ENCODE measurements at regions not wholly inside any gene's neighbourhood (a gene's known extent, or its start where the extent isn't known, plus 50 kb on each side); places are given as distances from the start of the nearest gene placed in this dataset.

GRCh38 chr16:6969594-6969993 is 363.1 kb upstream of the RBFOX1 start:
- ATAC-seq (replicated peaks in 6 of 8), result no peak
- in situ Hi-C loops (cut with MboI; ENCODE audit: low pct_unique_long_range_greater_than_20kb in 2 of 9, low sequenced_read_pairs in 9 of 9, unreplicated experiment in 9 of 9), result loop anchor here in 1 of 9 experiments (25.0 kb wide), 1 partner anchor 93 kb away; no protein-coding TSS in a partner anchor
- peaks cover 0 to 10% of the 10 kb centered on the region in 2 donors for H3K4me1 ChIP-seq (replicated peaks in 1 of 2)
- no peak overlapping the region for H3K4me3 ChIP-seq
- H3K27ac ChIP-seq, result no peak overlapping the region
- WGBS, 10 experiments, result 0 to 92% (median 49%) methylated on average over 1 to 5 of the region's 5 CpGs; no CpG with 5 or more reads in 1 of the 10 experiments

DNA sequence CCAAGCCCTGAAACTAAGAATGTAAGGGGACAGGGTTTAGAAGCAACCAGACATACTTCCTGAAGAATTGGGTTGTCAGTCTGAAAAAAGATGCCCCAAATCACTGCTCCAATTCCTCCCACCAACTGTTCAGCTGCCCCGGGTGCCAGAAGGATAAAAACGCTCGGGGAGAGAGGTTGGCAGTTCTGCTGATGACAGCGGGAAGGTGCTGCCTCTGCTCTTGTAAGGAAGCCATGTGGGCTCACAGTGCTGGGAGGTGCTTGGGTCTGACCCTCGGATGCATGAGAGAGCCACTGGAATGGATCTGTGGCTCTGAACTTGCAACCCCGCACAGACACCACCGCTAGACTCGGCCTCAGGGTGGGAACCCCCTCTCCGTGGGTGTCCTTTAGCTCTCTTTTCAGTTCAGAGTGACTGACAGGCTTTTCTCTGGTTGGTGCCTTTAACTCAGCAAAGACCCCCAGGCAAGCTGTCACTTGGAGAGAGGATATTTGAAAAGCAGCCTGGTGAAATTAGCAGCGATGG is 364.8 kb upstream of the RBFOX1 start:
- 0 to 76% (median 14%) methylated on average over 1 to 5 of the region's 10 CpGs; no CpG with 5 or more reads in 3 of the 10 experiments for WGBS, 10 experiments
- in situ Hi-C loops (cut with MboI; ENCODE audit: low pct_unique_long_range_greater_than_20kb in 2 of 9, low sequenced_read_pairs in 9 of 9, unreplicated experiment in 9 of 9), result loop anchor here in 1 of 9 experiments (25.0 kb wide), 1 partner anchor 94 kb away; no protein-coding TSS in a partner anchor
- Histone ChIP-seq H3K4me3 (no peak overlapping the region), H3K4me1 (replicated peaks in 1 of 2) (peaks cover 0 to 10% of the 10 kb centered on the region in 2 donors), H3K27ac (no peak overlapping the region)
- ATAC-seq (replicated peaks in 6 of 8), result no peak

DNA sequence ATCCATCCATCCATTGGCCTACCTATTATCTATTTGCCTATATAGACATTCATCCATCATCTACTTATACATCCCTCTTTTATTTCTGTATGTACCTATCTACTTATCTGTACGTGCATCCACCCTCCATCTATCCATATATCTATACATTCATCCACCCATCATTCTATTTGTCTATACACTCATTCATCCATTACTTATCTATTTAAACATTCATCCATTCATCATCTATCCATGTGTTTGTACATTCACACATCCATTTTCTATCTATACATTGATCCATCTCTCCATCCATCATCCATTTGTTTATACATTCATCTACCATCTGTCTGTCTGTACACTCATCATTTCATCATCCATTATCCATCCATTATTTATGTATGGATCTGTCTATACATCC is 365.7 kb upstream of the RBFOX1 start:
- in situ Hi-C loops (cut with MboI; ENCODE audit: low pct_unique_long_range_greater_than_20kb in 2 of 9, low sequenced_read_pairs in 9 of 9, unreplicated experiment in 9 of 9), result loop anchor here in 1 of 9 experiments (25.0 kb wide), 1 partner anchor 95 kb away; no protein-coding TSS in a partner anchor
- WGBS, 10 experiments, result 0 to 81% (median 14%) methylated on average over 1 of the region's 1 CpG
- Histone ChIP-seq H3K27ac (no peak overlapping the region), H3K4me3 (no peak overlapping the region), H3K4me1 (replicated peaks in 1 of 2) (peaks cover 0 to 10% of the 10 kb centered on the region in 2 donors)
- no peak for ATAC-seq (replicated peaks in 6 of 8)

DNA sequence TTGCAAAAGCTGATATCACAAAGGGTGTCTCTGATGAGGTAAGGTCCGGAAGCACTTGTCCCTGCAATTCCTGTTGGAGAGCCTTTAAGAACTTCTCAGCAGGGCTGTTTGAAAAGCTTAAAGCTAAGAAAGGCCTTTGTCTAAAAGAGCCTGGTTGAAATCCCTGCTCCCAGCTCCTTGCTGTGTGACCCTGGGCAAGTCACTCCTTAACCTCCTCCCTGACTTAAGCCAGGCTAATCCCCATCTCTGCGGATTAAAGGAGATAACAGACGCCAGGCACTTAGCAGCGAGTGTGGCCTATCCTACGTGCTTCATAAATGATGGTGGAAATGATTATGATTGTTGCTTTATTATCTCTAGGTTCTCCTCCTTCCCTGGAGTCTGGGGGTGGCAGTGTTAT is 368.0 kb upstream of the RBFOX1 start:
- in situ Hi-C loops (cut with MboI; ENCODE audit: low pct_unique_long_range_greater_than_20kb in 2 of 9, low sequenced_read_pairs in 9 of 9, unreplicated experiment in 9 of 9), result loop anchor here in 1 of 9 experiments (25.0 kb wide), 1 partner anchor 98 kb away; no protein-coding TSS in a partner anchor
- no peak for ATAC-seq (replicated peaks in 6 of 8)
- H3K27ac ChIP-seq, result no peak overlapping the region
- H3K4me1 ChIP-seq (replicated peaks in 1 of 2), result peaks cover 0 to 10% of the 10 kb centered on the region in 2 donors
- H3K4me3 ChIP-seq, result no peak overlapping the region
- WGBS, 10 experiments, result 0 to 90% (median 53%) methylated on average over 1 to 5 of the region's 5 CpGs; no CpG with 5 or more reads in 4 of the 10 experiments

- peaks cover 0 to 21% of the 10 kb centered on the region in 2 donors for H3K4me1 ChIP-seq (replicated peaks in 1 of 2)
- H3K4me3 ChIP-seq, result no peak overlapping the region
- no peak for ATAC-seq (replicated peaks in 6 of 8)
- no peak overlapping the region for H3K27ac ChIP-seq
- WGBS, 10 experiments, result 0 to 91% (median 17%) methylated on average over 3 of the region's 3 CpGs; no CpG with 5 or more reads in 5 of the 10 experiments
- in situ Hi-C loops (cut with MboI; ENCODE audit: low pct_unique_long_range_greater_than_20kb in 2 of 9, low sequenced_read_pairs in 9 of 9, unreplicated experiment in 9 of 9), result loop anchor here in 1 of 9 experiments (25.0 kb wide), 1 partner anchor 101 kb away; no protein-coding TSS in a partner anchor
Measured at GRCh38 chr16:6961704-6962103, 370.9 kb upstream of the RBFOX1 start.

GRCh38 chr16:6958184-6958583 is 374.5 kb upstream of the RBFOX1 start:
- 21 to 93% (median 65%) methylated on average over 1 to 8 of the region's 8 CpGs for WGBS, 10 experiments

GRCh38 chr16:6957681-6958080 is 375.0 kb upstream of the RBFOX1 start:
- 20 to 83% (median 52%) methylated on average over 1 to 3 of the region's 4 CpGs; no CpG with 5 or more reads in 5 of the 10 experiments for WGBS, 10 experiments
- in situ Hi-C loops (cut with MboI; ENCODE audit: low pct_unique_long_range_greater_than_20kb in 2 of 9, low sequenced_read_pairs in 9 of 9, unreplicated experiment in 9 of 9), result loop anchor here in 1 of 9 experiments (25.0 kb wide), 1 partner anchor 105 kb away; no protein-coding TSS in a partner anchor
- H3K4me3 ChIP-seq, result no peak overlapping the region
- peak in 4 of 8 experiments; percentile 40 to 97 (median 85) for ATAC-seq (replicated peaks in 6 of 8)
- H3K27ac ChIP-seq, result peak overlapping the region in 1 of 2 donors; percentile 74
- peaks cover 0 to 27% of the 10 kb centered on the region in 2 donors for H3K4me1 ChIP-seq (replicated peaks in 1 of 2)

More at GRCh38 chr16:6958184-6958583, 374.5 kb upstream of the RBFOX1 start:
- peak in 1 of 8 experiments; percentile 37 for ATAC-seq (replicated peaks in 6 of 8)
- Histone ChIP-seq H3K4me3 (no peak overlapping the region), H3K4me1 (replicated peaks in 1 of 2) (peaks cover 0 to 27% of the 10 kb centered on the region in 2 donors), H3K27ac (peak overlapping the region in 1 of 2 donors; percentile 74)
- in situ Hi-C loops (cut with MboI; ENCODE audit: low pct_unique_long_range_greater_than_20kb in 2 of 9, low sequenced_read_pairs in 9 of 9, unreplicated experiment in 9 of 9), result loop anchor here in 1 of 9 experiments (25.0 kb wide), 1 partner anchor 104 kb away; no protein-coding TSS in a partner anchor

GRCh38 chr16:6956511-6956910 is 376.1 kb upstream of the RBFOX1 start:
- WGBS, 10 experiments, result 0 to 95% (median 50%) methylated on average over 1 to 3 of the region's 3 CpGs; no CpG with 5 or more reads in 2 of the 10 experiments
- Histone ChIP-seq H3K27ac (peak overlapping the region in 1 of 2 donors; percentile 54), H3K4me3 (no peak overlapping the region), H3K4me1 (replicated peaks in 1 of 2) (peaks cover 0 to 29% of the 10 kb centered on the region in 2 donors)
- no peak for ATAC-seq (replicated peaks in 6 of 8)
- in situ Hi-C loops (cut with MboI; ENCODE audit: low pct_unique_long_range_greater_than_20kb in 2 of 9, low sequenced_read_pairs in 9 of 9, unreplicated experiment in 9 of 9), result loop anchor here in 1 of 9 experiments (25.0 kb wide), 1 partner anchor 106 kb away; no protein-coding TSS in a partner anchor

- ATAC-seq (replicated peaks in 6 of 8), result no peak
- no peak overlapping the region for H3K27ac ChIP-seq
- H3K4me1 ChIP-seq (replicated peaks in 1 of 2), result peaks cover 0 to 34% of the 10 kb centered on the region in 2 donors
- H3K4me3 ChIP-seq, result no peak overlapping the region
- in situ Hi-C loops (cut with MboI; ENCODE audit: low pct_unique_long_range_greater_than_20kb in 2 of 9, low sequenced_read_pairs in 9 of 9, unreplicated experiment in 9 of 9), result loop anchor here in 1 of 9 experiments (25.0 kb wide), 1 partner anchor 107 kb away; no protein-coding TSS in a partner anchor
- WGBS, 10 experiments, result 0 to 100% (median 87%) methylated on average over 1 to 3 of the region's 3 CpGs; no CpG with 5 or more reads in 3 of the 10 experiments
Measured at GRCh38 chr16:6955303-6955702, 377.3 kb upstream of the RBFOX1 start.

- no peak overlapping the region for H3K27ac ChIP-seq
- in situ Hi-C loops (cut with MboI; ENCODE audit: low pct_unique_long_range_greater_than_20kb in 2 of 9, low sequenced_read_pairs in 9 of 9, unreplicated experiment in 9 of 9), result no loop called here
- WGBS, 10 experiments, result 20 to 100% (median 80%) methylated on average over 1 to 5 of the region's 5 CpGs; no CpG with 5 or more reads in 1 of the 10 experiments
- no peak for ATAC-seq (replicated peaks in 6 of 8)
- H3K4me3 ChIP-seq, result no peak overlapping the region
- H3K4me1 ChIP-seq (replicated peaks in 1 of 2), result peaks cover 0 to 13% of the 10 kb centered on the region in 2 donors
Measured at GRCh38 chr16:6949240-6949639, 383.4 kb upstream of the RBFOX1 start.

- Histone ChIP-seq H3K4me3 (no peak overlapping the region), H3K27ac (no peak overlapping the region), H3K4me1 (replicated peaks in 1 of 2) (peaks cover 0 to 13% of the 10 kb centered on the region in 2 donors)
- in situ Hi-C loops (cut with MboI; ENCODE audit: low pct_unique_long_range_greater_than_20kb in 2 of 9, low sequenced_read_pairs in 9 of 9, unreplicated experiment in 9 of 9), result no loop called here
- WGBS, 10 experiments, result 0 to 100% (median 24%) methylated on average over 1 to 6 of the region's 6 CpGs
- ATAC-seq (replicated peaks in 6 of 8), result no peak
Measured at GRCh38 chr16:6947291-6947690, 385.4 kb upstream of the RBFOX1 start.

DNA sequence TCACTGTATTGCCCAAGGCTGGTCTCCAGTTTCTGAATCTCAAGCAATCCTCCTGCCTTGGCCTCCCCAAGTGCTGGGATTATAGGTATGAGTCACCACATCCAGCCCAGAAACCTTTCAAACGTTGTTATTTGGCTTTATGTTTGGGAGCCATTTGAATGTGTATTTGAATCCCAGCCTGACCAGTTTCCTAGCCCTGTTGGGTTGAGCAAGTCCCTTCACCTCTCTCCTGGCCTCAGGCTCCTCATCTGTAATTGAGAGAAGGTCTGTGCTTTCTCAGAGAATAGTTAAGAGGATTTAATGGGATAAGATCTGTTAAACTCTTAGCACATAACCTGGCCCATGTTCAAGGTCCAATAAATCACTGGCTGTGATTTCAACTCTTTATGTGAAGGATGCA is 385.8 kb upstream of the RBFOX1 start:
- in situ Hi-C loops (cut with MboI; ENCODE audit: low pct_unique_long_range_greater_than_20kb in 2 of 9, low sequenced_read_pairs in 9 of 9, unreplicated experiment in 9 of 9), result no loop called here
- ATAC-seq (replicated peaks in 6 of 8), result no peak
- WGBS, 10 experiments, result 0 to 89% (median 40%) methylated on average over 1 of the region's 1 CpG; no CpG with 5 or more reads in 4 of the 10 experiments
- Histone ChIP-seq H3K4me1 (replicated peaks in 1 of 2) (peaks cover 0 to 13% of the 10 kb centered on the region in 2 donors), H3K27ac (no peak overlapping the region), H3K4me3 (no peak overlapping the region)

DNA sequence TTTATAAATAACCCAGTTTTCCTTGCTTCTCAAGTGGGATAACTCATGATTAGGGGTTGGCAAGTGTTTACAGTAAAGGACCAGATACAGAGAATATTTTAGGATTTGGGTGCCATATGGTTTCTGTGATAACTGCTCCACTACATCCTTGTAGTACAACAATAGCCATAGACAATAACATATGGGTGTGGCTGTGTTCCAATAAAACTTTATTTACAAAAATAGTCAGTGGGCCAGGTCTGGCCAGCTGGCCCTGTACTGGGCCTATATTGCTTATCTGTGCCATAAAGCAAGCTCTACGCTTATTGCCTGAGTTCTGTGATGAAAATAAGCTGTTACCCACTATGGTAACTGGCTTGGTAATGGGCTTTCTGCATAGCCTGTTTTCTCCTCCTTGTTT is 386.5 kb upstream of the RBFOX1 start:
- Histone ChIP-seq H3K4me1 (replicated peaks in 1 of 2) (peaks cover 0 to 8% of the 10 kb centered on the region in 2 donors), H3K4me3 (no peak overlapping the region), H3K27ac (no peak overlapping the region)
- in situ Hi-C loops (cut with MboI; ENCODE audit: low pct_unique_long_range_greater_than_20kb in 2 of 9, low sequenced_read_pairs in 9 of 9, unreplicated experiment in 9 of 9), result no loop called here
- WGBS, 10 experiments, result 0 to 100% (median 23%) methylated on average over 1 of the region's 1 CpG; no CpG with 5 or more reads in 4 of the 10 experiments
- ATAC-seq (replicated peaks in 6 of 8), result no peak

Measured in motor neuron (in vitro differentiated cells).